Left lung (tissue), 4 donors: ENCODE measurements at regions not wholly inside any gene's neighbourhood (a gene's known extent, or its start where the extent isn't known, plus 50 kb on each side); places are given as distances from the start of the nearest gene placed in this dataset.

Source experiments
- ATAC-seq: fragments of 200-7000 bp; cut with Tn5 transposase; one replicate; pipeline ENCODE4 v1.9.1; 2020; ENCODE audit warnings: moderate library complexity
- DNase-seq, 4 donors: peaks; one replicate each; pipeline ENCODE4 v3.0.0-alpha.2; 2013 to 2020
- H3K27ac ChIP-seq, 2 donors: fragments of 200-600 bp; sonication (generic) in 1 of 2; one replicate each; pipeline versions ENCODE4 v1.5.0 to v1.8.0; 2020 to 2021
- H3K27me3 ChIP-seq, 2 donors: fragments of 200-600 bp; sonication (generic) in 1 of 2; one replicate each; pipeline versions ENCODE4 v1.5.0 to v1.8.0; 2020 to 2021
- H3K36me3 ChIP-seq, 2 donors: fragments of 200-600 bp; sonication (generic) in 1 of 2; one replicate each; pipeline versions ENCODE4 v1.5.0 to v1.8.0; 2020 to 2021
- H3K4me1 ChIP-seq, 2 donors: fragments of 200-600 bp; one replicate each; pipeline ENCODE4 v1.8.0; 2021
- H3K4me3 ChIP-seq, 2 donors: fragments of 200-600 bp; sonication (generic) in 1 of 2; one replicate each; pipeline versions ENCODE4 v1.5.0 to v1.8.0; 2020 to 2021; ENCODE audit warnings: mild to moderate bottlenecking in 1 of 2
- H3K9me3 ChIP-seq, 2 donors: fragments of 200-600 bp; sonication (generic) in 1 of 2; one replicate each; pipeline versions ENCODE4 v1.5.0 to v1.8.0; 2020 to 2021
- CTCF ChIP-seq, 2 donors: fragments of 200-600 bp; sonication (generic) in 1 of 2; IDR thresholded peaks; one replicate each; pipeline versions ENCODE4 v1.5.0 to v1.8.0; 2021; ENCODE audit warnings: antibody characterized with exemption in 2 of 2
- intact Hi-C, 2 donors: fragments of 100-400 bp; cut with DNase I; formaldehyde crosslinking; loops; one replicate each; pipeline versions ENCODE4 v1.11.2 to v1.14.2; 2022
- donor health status: DM: no; HTN: yes; CAD: no.
- donor health status: DM: no; HTN: no; CAD: no.

- no peaks in the 10 kb centered on the region for H3K9me3 ChIP-seq
- TF ChIP-seq CTCF (IDR thresholded peaks at IDR 0.05) = no peak
- H3K4me3 ChIP-seq = no peak overlapping the region
- H3K4me1 ChIP-seq = peaks cover 0 to 12% of the 10 kb centered on the region in 2 donors
- no peak for ATAC-seq
- intact Hi-C loops = no loop called here
- no peak overlapping the region for H3K27ac ChIP-seq
- H3K27me3 ChIP-seq = no peaks in the 10 kb centered on the region
- no peak for DNase-seq
- no peaks in the 10 kb centered on the region for H3K36me3 ChIP-seq
Observed at GRCh38 chr12:92463171-92463570, 239.6 kb upstream of the PLEKHG7 start.

GRCh38 chr12:92462527-92462926 lies 240.3 kb upstream of the PLEKHG7 start:
- Histone ChIP-seq H3K27me3 (no peaks in the 10 kb centered on the region), H3K4me3 (no peak overlapping the region), H3K4me1 (peaks cover 0 to 12% of the 10 kb centered on the region in 2 donors), H3K9me3 (no peaks in the 10 kb centered on the region), H3K27ac (no peak overlapping the region), H3K36me3 (no peaks in the 10 kb centered on the region)
- no peak for TF ChIP-seq CTCF (IDR thresholded peaks at IDR 0.05)
- ATAC-seq (no peak), DNase-seq (no peak)
- intact Hi-C loops = no loop called here

- DNase-seq (no peak), ATAC-seq (peak; percentile 80)
- no peaks in the 10 kb centered on the region for H3K9me3 ChIP-seq
- intact Hi-C loops = no loop called here
- H3K4me1 ChIP-seq = peaks cover 0 to 12% of the 10 kb centered on the region in 2 donors
- H3K27me3 ChIP-seq = no peaks in the 10 kb centered on the region
- H3K36me3 ChIP-seq = no peaks in the 10 kb centered on the region
- H3K4me3 ChIP-seq = no peak overlapping the region
- H3K27ac ChIP-seq = peak overlapping the region in 1 of 2 donors; percentile 24
- TF ChIP-seq CTCF (IDR thresholded peaks at IDR 0.05) = no peak
Observed at GRCh38 chr12:92462049-92462448, 240.7 kb upstream of the PLEKHG7 start.

GRCh38 chr12:92459850-92460249 lies 242.9 kb upstream of the PLEKHG7 start:
- TF ChIP-seq CTCF (IDR thresholded peaks at IDR 0.05) = no peak
- intact Hi-C loops = no loop called here
- Histone ChIP-seq H3K4me3 (no peak overlapping the region), H3K27ac (no peak overlapping the region), H3K4me1 (peaks cover 0 to 12% of the 10 kb centered on the region in 2 donors), H3K36me3 (no peaks in the 10 kb centered on the region), H3K9me3 (no peaks in the 10 kb centered on the region), H3K27me3 (no peaks in the 10 kb centered on the region)
- no peak for DNase-seq
- ATAC-seq = no peak

- Histone ChIP-seq H3K36me3 (no peaks in the 10 kb centered on the region), H3K27ac (no peak overlapping the region), H3K4me3 (no peak overlapping the region), H3K4me1 (peaks cover 0 to 12% of the 10 kb centered on the region in 2 donors), H3K9me3 (no peaks in the 10 kb centered on the region), H3K27me3 (no peaks in the 10 kb centered on the region)
- intact Hi-C loops = no loop called here
- no peak for DNase-seq
- no peak for TF ChIP-seq CTCF (IDR thresholded peaks at IDR 0.05)
- ATAC-seq = no peak
Observed at GRCh38 chr12:92458996-92459395, 243.8 kb upstream of the PLEKHG7 start.
